B cell (primary cell): ENCODE measurements at regions not wholly inside any gene's neighbourhood (a gene's known extent, or its start where the extent isn't known, plus 50 kb on each side); places are given as distances from the start of the nearest gene placed in this dataset.

Experiments
- ATAC-seq: fragments of 200-7000 bp; cut with Tn5 transposase; one replicate; pipeline ENCODE4 v1.10.0; 2021; ENCODE audit warnings: low read depth, mild to moderate bottlenecking, moderate number of reproducible peaks, moderate library complexity
- CTCF ChIA-PET: fragments of 350-600 bp; sonication (Branson Sonifier 250); formaldehyde crosslinking; loops from one replicate; lab custom pipeline; 2021; ENCODE audit warnings: antibody characterized with exemption, inconsistent platforms; lab: Charles Lee
- POLR2A ChIA-PET: fragments of 350-600 bp; sonication (Branson Sonifier 250); formaldehyde crosslinking; loops from one replicate; lab custom pipeline; 2021; ENCODE audit warnings: antibody characterized with exemption; lab: Charles Lee
- DNase-seq: peaks from one replicate; pipeline ENCODE4 v3.0.0; 2013
- H2AFZ ChIP-seq: 2 replicates; pipeline ENCODE4 v1.6.1; 2012; ENCODE audit warnings: mild to moderate bottlenecking, low read depth, low read length; ENCODE audit not compliant: insufficient read depth, poor library complexity, severe bottlenecking
- H3K27ac ChIP-seq, 2 donors: 1 replicate in 1 of 2; 2 replicates in 1 of 2; pipeline ENCODE4 v1.5.1; 2012 to 2013; ENCODE audit warnings: low read length in 2 of 2, mild to moderate bottlenecking in 2 of 2, moderate library complexity in 1 of 2
- H3K27me3 ChIP-seq, 4 experiments: fragments of 200-600 bp in 1 of 4; sonication (generic) in 1 of 4; replicated peaks in 1 of 4; 1 replicate in 2 of 4; 2 replicates in 2 of 4; pipeline versions ENCODE4 v1.6.1 to v1.7.0; 2013 to 2016; ENCODE audit warnings: low read length in 3 of 4, mild to moderate bottlenecking in 2 of 4, mixed read lengths in 1 of 4, moderate library complexity in 1 of 4; ENCODE audit not compliant: insufficient read depth in 4 of 4, control insufficient read depth in 3 of 4; ENCODE audit errors: control extremely low read depth in 1 of 4
- H3K36me3 ChIP-seq, 2 experiments: replicated peaks in 1 of 2; 1 replicate in 1 of 2; 2 replicates in 1 of 2; pipeline versions ENCODE4 v1.6.1 to v1.7.1; 2013; ENCODE audit warnings: low read length in 1 of 2; ENCODE audit not compliant: insufficient read depth in 2 of 2, control insufficient read depth in 1 of 2; ENCODE audit errors: control extremely low read depth in 1 of 2, extremely low read depth in 1 of 2
- H3K4me1 ChIP-seq, 2 donors: fragments of 200-600 bp in 1 of 2; sonication (generic) in 1 of 2; 1 replicate in 1 of 2; 2 replicates in 1 of 2; pipeline versions ENCODE4 v1.5.1 to v1.6.1; 2013 to 2017; ENCODE audit warnings: low read length in 2 of 2; ENCODE audit not compliant: control insufficient read depth in 2 of 2, insufficient read depth in 2 of 2
- H3K4me2 ChIP-seq: replicated peaks from 2 replicates; pipeline ENCODE3; 2012; ENCODE audit warnings: mild to moderate bottlenecking, low read depth, low read length; ENCODE audit not compliant: poor library complexity, severe bottlenecking
- H3K4me3 ChIP-seq, 5 experiments: fragments of 200-600 bp in 1 of 5; sonication (generic) in 1 of 5; 1 replicate in 3 of 5; 2 replicates in 2 of 5; pipeline versions ENCODE4 v1.5.1 to v1.7.0; 2011 to 2016; ENCODE audit warnings: low read length in 4 of 5, mild to moderate bottlenecking in 4 of 5, low read depth in 2 of 5, control low read depth in 1 of 5, moderate library complexity in 1 of 5; ENCODE audit not compliant: insufficient read depth in 1 of 5; ENCODE audit errors: control extremely low read depth in 1 of 5, extremely low read depth in 1 of 5
- H3K79me2 ChIP-seq: fragments of 200-600 bp; sonication (generic); one replicate; pipeline ENCODE4 v1.6.0; 2016; ENCODE audit warnings: low read length; ENCODE audit not compliant: control insufficient read depth, insufficient read depth
- H3K9ac ChIP-seq: fragments of 200-600 bp; sonication (generic); 2 replicates; pipeline ENCODE4 v1.6.1; 2017; ENCODE audit warnings: mild to moderate bottlenecking, low read length, moderate library complexity
- H3K9me3 ChIP-seq, 3 donors: one replicate each; pipeline versions ENCODE4 v1.6.1 to v1.7.1; 2013; ENCODE audit warnings: low read length in 2 of 3; ENCODE audit not compliant: control insufficient read depth in 2 of 3, insufficient read depth in 1 of 3; ENCODE audit errors: control extremely low read depth in 1 of 3
- H4K20me1 ChIP-seq: 2 replicates; pipeline ENCODE4 v1.6.0; 2012; ENCODE audit warnings: mild to moderate bottlenecking, low read length; ENCODE audit not compliant: insufficient read depth, control insufficient read depth, poor library complexity, severe bottlenecking
- H3K27ac Mint-ChIP-seq: one replicate; pipeline ENCODE4 v1.8.0; 2021; ENCODE audit warnings: mixed read lengths
- H3K27me3 Mint-ChIP-seq: one replicate; pipeline ENCODE4 v1.8.0; 2021; ENCODE audit warnings: mixed read lengths
- H3K4me1 Mint-ChIP-seq: one replicate; pipeline ENCODE4 v1.8.0; 2021; ENCODE audit warnings: mixed read lengths
- H3K4me3 Mint-ChIP-seq: one replicate; pipeline ENCODE4 v1.8.0; 2021; ENCODE audit warnings: mixed read lengths
- H3K9me3 Mint-ChIP-seq: one replicate; pipeline ENCODE4 v1.8.0; 2022; ENCODE audit warnings: mixed read lengths; ENCODE audit not compliant: insufficient read depth
- CTCF ChIP-seq: fragments of 200-600 bp; IDR thresholded peaks from one replicate; pipeline ENCODE4 v1.8.0; 2022; ENCODE audit warnings: antibody characterized with exemption, mild to moderate bottlenecking
- EZH2 ChIP-seq: IDR thresholded peaks from 2 replicates; pipeline ENCODE4 v1.6.1; 2012; ENCODE audit warnings: borderline replicate concordance, low read depth, mild to moderate bottlenecking, moderate library complexity, low read length; ENCODE audit not compliant: insufficient read depth, poor library complexity, severe bottlenecking
- WGBS: methylation state at CpG from one replicate; pipeline ENCODE4 v1.1.5; 2013; ENCODE audit warnings: missing lambda C conversion rate; ENCODE audit not compliant: insufficient coverage; 5-methylcytosine and 5-hydroxymethylcytosine counted together
- intact Hi-C: fragments of 100-400 bp; cut with micrococcal nuclease; formaldehyde crosslinking; loops from one replicate; pipeline ENCODE4 v1.10.0; 2022

- intact Hi-C loops, result loop anchor here (1.0 to 5.0 kb wide), 2 partner anchors 250 to 447 kb away; no protein-coding TSS in a partner anchor
- 5% methylated on average over 16 of the region's 21 CpGs for WGBS
These were observed 70.4 kb upstream of the TARDBP start for GRCh38 chr1:10941891-10942541.

More at GRCh38 chr1:10941891-10942541, 70.4 kb upstream of the TARDBP start:
- H3K27me3 ChIP-seq, result peaks cover 0 to 31% (median 12%) of the 10 kb centered on the region in 4 experiments
- TF ChIP-seq CTCF (peak; percentile 95), EZH2 (no peak)
- peak; percentile 61 for ATAC-seq
- Mint-ChIP-seq H3K9me3 (no peaks in the 10 kb centered on the region), H3K27ac (no peak overlapping the region), H3K4me1 (peaks cover 8% of the 10 kb centered on the region), H3K27me3 (peaks cover 46% of the 10 kb centered on the region), H3K4me3 (no peak overlapping the region)
- POLR2A ChIA-PET, result no interaction called here
- H3K4me1 ChIP-seq, result peaks cover 7 to 16% of the 10 kb centered on the region in 2 donors
- H3K79me2 ChIP-seq, result no peaks in the 10 kb centered on the region
- peak; percentile 65 for DNase-seq
- peak overlapping the region; percentile 43 for H2AFZ ChIP-seq
- H3K4me3 ChIP-seq, result no peak overlapping the region
- no peaks in the 10 kb centered on the region for H3K9me3 ChIP-seq
- H4K20me1 ChIP-seq, result no peaks in the 10 kb centered on the region
- no peak overlapping the region for H3K27ac ChIP-seq
- peak overlapping the region; percentile 26 for H3K4me2 ChIP-seq
- H3K9ac ChIP-seq, result no peak overlapping the region
- CTCF ChIA-PET, result interaction anchor here (0.6 to 1.6 kb wide), 10 partner anchors 15 to 448 kb away, joined by 3 to 10 read pairs (median 4); no protein-coding TSS in a partner anchor
- no peaks in the 10 kb centered on the region for H3K36me3 ChIP-seq
